H9 (cell line): ENCODE measurements at regions not wholly inside any gene's neighbourhood (a gene's known extent, or its start where the extent isn't known, plus 50 kb on each side); places are given as distances from the start of the nearest gene placed in this dataset.
A peak's percentile ranks its signal among the peaks of the same experiment; 100 is the strongest.

Experiments
- DNase-seq: peaks from one replicate; pipeline ENCODE4 v3.0.0-alpha.2; 2017
- H2AFZ ChIP-seq: one replicate; pipeline ENCODE4 v1.6.1; 2013; ENCODE audit warnings: mild to moderate bottlenecking, low read length, control low read depth, moderate library complexity
- H2AK5ac ChIP-seq: 2 replicates; pipeline ENCODE4 v1.6.1; 2013; ENCODE audit warnings: low read length, control low read depth, mixed read lengths; ENCODE audit not compliant: insufficient read length
- H2BK120ac ChIP-seq: one replicate; pipeline ENCODE4 v1.6.1; 2013; ENCODE audit warnings: low read depth, mild to moderate bottlenecking, low read length, control low read depth, inconsistent platforms; ENCODE audit not compliant: poor library complexity, severe bottlenecking
- H2BK12ac ChIP-seq: 2 replicates; pipeline ENCODE4 v1.6.1; 2013; ENCODE audit warnings: low read length, control low read depth, mixed read lengths, low read depth; ENCODE audit not compliant: insufficient read length
- H2BK15ac ChIP-seq: 2 replicates; pipeline ENCODE4 v1.6.1; 2013; ENCODE audit warnings: low read depth, low read length, control low read depth
- H2BK20ac ChIP-seq: one replicate; pipeline ENCODE4 v1.6.1; 2013; ENCODE audit warnings: low read depth, mild to moderate bottlenecking, low read length, control low read depth, inconsistent platforms; ENCODE audit not compliant: poor library complexity, severe bottlenecking
- H2BK5ac ChIP-seq: 2 replicates; pipeline ENCODE4 v1.6.1; 2013; ENCODE audit warnings: low read length, control low read depth, mixed read lengths; ENCODE audit not compliant: insufficient read length
- H3K14ac ChIP-seq: 2 replicates; pipeline ENCODE4 v1.6.1; 2013; ENCODE audit warnings: low read length, control low read depth; ENCODE audit not compliant: insufficient read depth
- H3K18ac ChIP-seq: 2 replicates; pipeline ENCODE4 v1.6.1; 2013; ENCODE audit warnings: low read depth, mild to moderate bottlenecking, mixed read lengths, low read length, control low read depth; ENCODE audit not compliant: insufficient read length
- H3K23ac ChIP-seq: 2 replicates; pipeline ENCODE4 v1.6.1; 2013; ENCODE audit warnings: low read length, control low read depth, mixed read lengths, low read depth; ENCODE audit not compliant: insufficient read length
- H3K23me2 ChIP-seq: 2 replicates; pipeline ENCODE4 v1.6.1; 2013; ENCODE audit warnings: low read depth, mild to moderate bottlenecking, mixed read lengths, low read length, control low read depth; ENCODE audit not compliant: insufficient read length, poor library complexity, severe bottlenecking
- H3K27ac ChIP-seq: 2 replicates; pipeline ENCODE4 v1.5.1; 2013; ENCODE audit warnings: low read length, control low read depth, mixed read lengths, low read depth; ENCODE audit not compliant: insufficient read length
- H3K27me3 ChIP-seq: 2 replicates; pipeline ENCODE4 v1.6.1; 2013; ENCODE audit warnings: low read length, control low read depth, inconsistent platforms; ENCODE audit not compliant: insufficient read depth
- H3K4ac ChIP-seq: 2 replicates; pipeline ENCODE4 v1.6.1; 2013; ENCODE audit warnings: low read depth, mild to moderate bottlenecking, control low read depth, inconsistent platforms, low read length, moderate library complexity
- H3K4me1 ChIP-seq: 2 replicates; pipeline ENCODE4 v1.6.1; 2013; ENCODE audit warnings: low read length, control low read depth, inconsistent platforms; ENCODE audit not compliant: insufficient read depth
- H3K4me2 ChIP-seq: 2 replicates; pipeline ENCODE4 v1.6.1; 2013; ENCODE audit warnings: low read length, control low read depth, mixed read lengths; ENCODE audit not compliant: insufficient read length, insufficient read depth
- H3K56ac ChIP-seq: 2 replicates; pipeline ENCODE4 v1.6.1; 2013; ENCODE audit warnings: low read depth, mild to moderate bottlenecking, mixed read lengths, low read length, control low read depth; ENCODE audit not compliant: insufficient read length
- H3K79me1 ChIP-seq: 2 replicates; pipeline ENCODE4 v1.6.1; 2013; ENCODE audit warnings: low read depth, mild to moderate bottlenecking, moderate library complexity, low read length, control low read depth, inconsistent platforms; ENCODE audit not compliant: insufficient read depth, poor library complexity, severe bottlenecking
- H3K79me2 ChIP-seq: 2 replicates; pipeline ENCODE4 v1.6.1; 2013; ENCODE audit warnings: low read length, control low read depth, inconsistent platforms; ENCODE audit not compliant: insufficient read depth
- H3K9ac ChIP-seq: 2 replicates; pipeline ENCODE4 v1.6.1; 2013; ENCODE audit warnings: low read length, control low read depth, mixed read lengths; ENCODE audit not compliant: insufficient read length; ENCODE audit errors: extremely low read depth
- H3K9me3 ChIP-seq: one replicate; pipeline ENCODE4 v1.6.1; 2013; ENCODE audit warnings: low read depth, low read length, inconsistent platforms; ENCODE audit not compliant: control insufficient read depth
- H3T11ph ChIP-seq: one replicate; pipeline ENCODE4 v1.6.1; 2013; ENCODE audit warnings: mild to moderate bottlenecking, low read length, control low read depth, inconsistent platforms
- H4K20me1 ChIP-seq: one replicate; pipeline ENCODE4 v1.6.1; 2013; ENCODE audit not compliant: control insufficient read depth, insufficient read length, insufficient read depth
- H4K5ac ChIP-seq: 2 replicates; pipeline ENCODE4 v1.6.1; 2013; ENCODE audit warnings: low read depth, mild to moderate bottlenecking, mixed read lengths, low read length, control low read depth; ENCODE audit not compliant: insufficient read length
- H4K8ac ChIP-seq: replicated peaks from 2 replicates; pipeline ENCODE4 v1.6.1; 2013; ENCODE audit warnings: low read length, control low read depth, mixed read lengths, low read depth; ENCODE audit not compliant: insufficient read length
- H4K91ac ChIP-seq: 2 replicates; pipeline ENCODE4 v1.6.1; 2013; ENCODE audit warnings: low read depth, mild to moderate bottlenecking, moderate library complexity, mixed read lengths, low read length, control low read depth; ENCODE audit not compliant: insufficient read length
- H3K27ac Mint-ChIP-seq, 3 experiments: 2 replicates in 2 of 3; 3 replicates in 1 of 3; pipeline ENCODE4 v1.8.0; 2020 to 2021; ENCODE audit warnings: mixed read lengths in 3 of 3, mild to moderate bottlenecking in 1 of 3, moderate library complexity in 1 of 3
- H3K27me3 Mint-ChIP-seq: 2 replicates; pipeline ENCODE4 v1.8.0; 2021; ENCODE audit warnings: low read depth, mild to moderate bottlenecking, moderate library complexity, mixed read lengths
- H3K36me3 Mint-ChIP-seq, 3 experiments: 2 replicates in 2 of 3; 3 replicates in 1 of 3; pipeline ENCODE4 v1.8.0; 2020 to 2021; ENCODE audit warnings: low read depth in 3 of 3, mixed read lengths in 3 of 3; ENCODE audit not compliant: insufficient read depth in 1 of 3
- H3K4me1 Mint-ChIP-seq, 2 experiments: 2 replicates each; pipeline ENCODE4 v1.8.0; 2020; ENCODE audit warnings: mixed read lengths in 2 of 2
- H3K4me3 Mint-ChIP-seq, 2 experiments: 2 replicates in 1 of 2; 3 replicates in 1 of 2; pipeline ENCODE4 v1.8.0; 2020 to 2021; ENCODE audit warnings: mild to moderate bottlenecking in 2 of 2, mixed read lengths in 2 of 2, moderate library complexity in 1 of 2
- H3K9me3 Mint-ChIP-seq, 2 experiments: 2 replicates in 1 of 2; 3 replicates in 1 of 2; pipeline ENCODE4 v1.8.0; 2020; ENCODE audit warnings: mild to moderate bottlenecking in 2 of 2, mixed read lengths in 2 of 2, moderate library complexity in 1 of 2
- CTCF ChIP-seq: fragments of 200-600 bp; sonication (generic); conservative IDR thresholded peaks from 3 replicates; pipeline ENCODE4 v1.8.0; 2021; ENCODE audit warnings: antibody characterized with exemption, mild to moderate bottlenecking
- WGBS: extraction: QIAGEN DNeasy Blood & Tissue Kit; methylation state at CpG from one replicate; pipeline ENCODE4 v1.1.7; 2013; ENCODE audit warnings: missing lambda C conversion rate, low lambda C conversion rate, mixed read lengths; ENCODE audit not compliant: insufficient read length; ENCODE audit errors: extremely low coverage; 5-methylcytosine and 5-hydroxymethylcytosine counted together

GRCh38 chr3:102105193-102105592, 255.9 kb downstream of the NFKBIZ start:
- Histone ChIP-seq H3K79me2 (no peaks in the 10 kb centered on the region), H2BK120ac (no peak overlapping the region), H2BK20ac (no peak overlapping the region), H3K14ac (no peak overlapping the region), H3K9me3 (no peaks in the 10 kb centered on the region), H3T11ph (no peak overlapping the region), H3K9ac (no peak overlapping the region), H2BK5ac (no peak overlapping the region), H3K4me2 (no peak overlapping the region), H3K27me3 (no peaks in the 10 kb centered on the region), H3K18ac (no peak overlapping the region), H3K4ac (no peak overlapping the region), H3K79me1 (no peaks in the 10 kb centered on the region), H3K23me2 (no peaks in the 10 kb centered on the region), H2AFZ (no peak overlapping the region), H4K5ac (no peak overlapping the region), H2BK12ac (no peak overlapping the region), H3K23ac (no peak overlapping the region), H3K56ac (no peak overlapping the region), H3K4me1 (no peaks in the 10 kb centered on the region), H4K91ac (no peak overlapping the region), H4K20me1 (no peaks in the 10 kb centered on the region), H2BK15ac (no peak overlapping the region), H4K8ac (no peak overlapping the region), H2AK5ac (no peak overlapping the region), H3K27ac (no peak overlapping the region)
- Mint-ChIP-seq H3K27ac (peak overlapping the region in 1 of 3 experiments; percentile 35; a peak in 2 of 7 replicates), H3K4me3 (no peak overlapping the region), H3K9me3 (peaks cover 9 to 11% of the 10 kb centered on the region in 2 experiments; a peak in 4 of 5 replicates), H3K36me3 (peaks cover 0 to 4% (median 0%) of the 10 kb centered on the region in 3 experiments; a peak in 2 of 7 replicates), H3K27me3 (no peaks in the 10 kb centered on the region), H3K4me1 (peaks cover 2 to 6% of the 10 kb centered on the region in 2 experiments; a peak in 2 of 4 replicates)
- WGBS, result no CpG with 5 or more reads among the region's 5 CpGs
- TF ChIP-seq CTCF, result no peak
- DNase-seq, result no peak
